Ovary (tissue), 3 donors: ENCODE measurements at regions not wholly inside any gene's neighbourhood (a gene's known extent, or its start where the extent isn't known, plus 50 kb on each side); places are given as distances from the start of the nearest gene placed in this dataset.

Experiments used
- CTCF ChIP-seq, 3 donors: fragments of 450-650 bp in 2 of 3; fragments of 200-600 bp in 1 of 3; IDR thresholded peaks; one replicate each; pipeline versions ENCODE4 v1.5.1 to v1.8.0; 2016 to 2022; ENCODE audit warnings: antibody characterized with exemption in 3 of 3, mild to moderate bottlenecking in 1 of 3
- EP300 ChIP-seq: sonication (generic); formaldehyde crosslinking; IDR thresholded peaks from one replicate; pipeline ENCODE4 v1.6.1; 2017; ENCODE audit warnings: antibody characterized with exemption
- POLR2A ChIP-seq: fragments of 450-650 bp; IDR thresholded peaks from one replicate; pipeline ENCODE4 v1.6.1; 2017; ENCODE audit warnings: antibody characterized with exemption, mild to moderate bottlenecking, moderate library complexity
- donor health status: DM: no; HTN: no; CAD: no.

- TF ChIP-seq CTCF (IDR thresholded peaks at IDR 0.05) (no peak), POLR2A (no peak), EP300 (no peak)
Observed at GRCh38 chr13:106373304-106373988, 162.0 kb downstream of the EFNB2 start.
